ENCODE measurements at regions not wholly inside any gene's neighbourhood (a gene's known extent, or its start where the extent isn't known, plus 50 kb on each side); places are given as distances from the start of the nearest gene placed in this dataset.
A peak's percentile ranks its signal among the peaks of the same experiment; 100 is the strongest.

- no peak for TF ChIP-seq CTCF (IDR thresholded peaks at IDR 0.05)
- Histone ChIP-seq H3K4me1 (no peaks in the 10 kb centered on the region), H3K4me3 (no peak overlapping the region), H3K9me3 (no peaks in the 10 kb centered on the region), H3K36me3 (no peaks in the 10 kb centered on the region), H3K27me3 (no peaks in the 10 kb centered on the region), H3K27ac (no peak overlapping the region), H3K9ac (ENCODE audit: low read depth in 2 of 2, low read length in 2 of 2) (no peak overlapping the region)
- no peak for DNase-seq
- intact Hi-C loops (cut with DNase I) = no loop called here
Observed at GRCh38 chr9:96130970-96131369, 171.0 kb downstream of the HSD17B3 start.

- Histone ChIP-seq H3K27ac (no peak overlapping the region), H3K27me3 (no peaks in the 10 kb centered on the region), H3K36me3 (no peaks in the 10 kb centered on the region), H3K9ac (ENCODE audit: low read depth in 2 of 2, low read length in 2 of 2) (no peak overlapping the region), H3K4me1 (no peaks in the 10 kb centered on the region), H3K9me3 (no peaks in the 10 kb centered on the region), H3K4me3 (no peak overlapping the region)
- no peak for TF ChIP-seq CTCF (IDR thresholded peaks at IDR 0.05)
- intact Hi-C loops (cut with DNase I) = no loop called here
- no peak for DNase-seq
Observed at GRCh38 chr9:96129747-96130146, 172.2 kb downstream of the HSD17B3 start.

DNA sequence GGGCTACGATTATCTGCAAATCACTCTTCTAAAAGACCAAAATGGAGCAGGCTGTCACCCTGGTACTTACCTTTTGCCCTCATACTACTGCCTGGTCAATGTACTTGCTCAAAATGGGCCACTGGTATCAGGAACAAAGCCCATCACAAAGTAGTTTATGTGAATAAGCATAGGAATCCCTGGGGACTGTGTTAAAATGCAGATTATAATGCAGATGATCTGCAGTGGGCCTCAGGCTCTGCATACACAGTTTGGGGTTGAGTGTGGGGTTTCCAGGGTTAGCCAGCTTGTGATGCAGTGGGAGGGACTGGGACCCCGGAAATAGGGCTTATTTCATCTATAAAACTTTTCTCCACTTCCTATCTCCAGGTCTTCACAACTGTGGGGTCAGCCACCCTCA is 173.1 kb downstream of the HSD17B3 start:
- no peaks in the 10 kb centered on the region for H3K4me1 ChIP-seq
- no peak for TF ChIP-seq CTCF (IDR thresholded peaks at IDR 0.05)
- no peak overlapping the region for H3K4me3 ChIP-seq
- intact Hi-C loops (cut with DNase I) = no loop called here
- H3K9me3 ChIP-seq = no peaks in the 10 kb centered on the region
- H3K27me3 ChIP-seq = no peaks in the 10 kb centered on the region
- H3K36me3 ChIP-seq = no peaks in the 10 kb centered on the region
- no peak overlapping the region for H3K9ac ChIP-seq (ENCODE audit: low read depth in 2 of 2, low read length in 2 of 2)
- no peak for DNase-seq
- no peak overlapping the region for H3K27ac ChIP-seq

DNA sequence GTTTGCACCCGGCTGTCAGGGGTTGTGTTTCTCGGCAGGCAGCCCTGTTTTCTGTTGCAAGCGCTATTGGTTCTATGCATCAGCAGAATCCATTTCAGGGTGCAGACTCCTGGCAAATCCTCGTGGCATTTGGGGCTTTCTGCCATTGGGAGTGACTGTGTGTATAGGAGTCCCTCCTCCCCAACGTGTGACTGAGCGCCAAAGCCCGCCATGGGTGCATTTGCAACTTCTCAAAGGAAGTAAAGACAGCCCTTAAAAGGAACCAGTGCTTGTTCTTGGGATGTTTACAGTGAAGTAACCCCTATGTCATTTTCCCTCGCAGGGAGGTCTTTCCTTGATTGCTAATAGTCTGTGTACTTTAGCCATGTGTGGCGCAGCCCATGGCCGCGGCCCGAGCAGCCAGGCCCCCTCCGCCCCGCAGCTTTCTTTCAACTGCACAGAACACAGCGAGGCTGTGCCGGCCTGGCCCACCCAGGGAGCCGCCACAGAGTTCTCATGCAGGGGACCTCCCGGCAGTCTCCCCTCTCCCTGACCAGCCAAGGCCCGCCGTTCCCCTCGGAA is 175.6 kb downstream of the HSD17B3 start:
- no peak for TF ChIP-seq CTCF (IDR thresholded peaks at IDR 0.05)
- Histone ChIP-seq H3K9ac (ENCODE audit: low read depth in 2 of 2, low read length in 2 of 2) (peak overlapping the region in 1 of 2 donors; percentile 17), H3K27ac (no peak overlapping the region), H3K36me3 (no peaks in the 10 kb centered on the region), H3K27me3 (no peaks in the 10 kb centered on the region), H3K4me3 (no peak overlapping the region), H3K9me3 (no peaks in the 10 kb centered on the region), H3K4me1 (no peaks in the 10 kb centered on the region)
- intact Hi-C loops (cut with DNase I) = no loop called here
- DNase-seq = peak; percentile 28

DNA sequence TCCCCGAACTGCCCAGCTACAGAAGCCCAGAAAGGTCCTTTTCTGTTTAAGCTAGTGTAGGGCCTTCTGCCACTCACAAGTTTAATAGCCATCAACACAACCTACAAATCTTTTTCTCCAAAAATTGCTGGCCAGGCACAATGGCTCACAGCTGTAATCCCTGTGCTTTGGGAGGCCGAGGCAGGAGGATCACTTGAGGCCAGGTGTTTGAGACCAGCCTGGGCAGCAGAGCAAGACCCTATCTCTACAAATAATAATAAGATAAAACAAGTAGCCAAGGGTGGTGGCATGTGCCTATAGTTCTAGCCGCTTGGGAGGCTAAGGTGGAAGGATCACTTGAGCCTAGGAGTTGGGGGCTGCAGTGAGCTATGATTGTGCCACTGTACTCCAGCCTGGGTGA is 176.4 kb downstream of the HSD17B3 start:
- Histone ChIP-seq H3K9me3 (no peaks in the 10 kb centered on the region), H3K4me3 (no peak overlapping the region), H3K4me1 (no peaks in the 10 kb centered on the region), H3K27me3 (no peaks in the 10 kb centered on the region), H3K27ac (peak overlapping the region; percentile 22), H3K36me3 (no peaks in the 10 kb centered on the region), H3K9ac (ENCODE audit: low read depth in 2 of 2, low read length in 2 of 2) (no peak overlapping the region)
- DNase-seq = no peak
- TF ChIP-seq CTCF (IDR thresholded peaks at IDR 0.05) = no peak
- intact Hi-C loops (cut with DNase I) = no loop called here
